ENCODE measurements at regions not wholly inside any gene's neighbourhood (a gene's known extent, or its start where the extent isn't known, plus 50 kb on each side); places are given as distances from the start of the nearest gene placed in this dataset.

DNA sequence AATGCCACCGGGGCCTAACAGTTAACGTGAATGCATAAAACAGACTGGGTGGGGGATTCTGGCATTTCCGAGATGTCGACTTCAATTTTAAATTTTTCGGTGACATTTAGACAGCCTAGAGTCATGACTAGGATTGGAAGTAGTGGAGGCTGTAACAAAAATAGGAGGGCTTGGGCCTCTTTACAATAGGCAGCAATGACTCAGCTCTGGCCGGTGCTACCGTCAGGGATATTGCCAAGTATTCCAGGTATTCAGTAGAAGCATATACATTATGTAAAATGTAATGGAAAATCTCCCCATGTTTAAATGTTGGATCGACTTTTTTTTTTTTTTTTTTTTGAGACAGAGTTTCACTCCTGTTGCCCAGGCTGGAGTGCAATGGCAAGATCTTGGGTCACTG is 136.2 kb upstream of the STMND1 start:
- no peak for TF ChIP-seq POLR2AphosphoS5 (IDR thresholded peaks at IDR 0.05)
- TF ChIP-seq, protein P1, sequence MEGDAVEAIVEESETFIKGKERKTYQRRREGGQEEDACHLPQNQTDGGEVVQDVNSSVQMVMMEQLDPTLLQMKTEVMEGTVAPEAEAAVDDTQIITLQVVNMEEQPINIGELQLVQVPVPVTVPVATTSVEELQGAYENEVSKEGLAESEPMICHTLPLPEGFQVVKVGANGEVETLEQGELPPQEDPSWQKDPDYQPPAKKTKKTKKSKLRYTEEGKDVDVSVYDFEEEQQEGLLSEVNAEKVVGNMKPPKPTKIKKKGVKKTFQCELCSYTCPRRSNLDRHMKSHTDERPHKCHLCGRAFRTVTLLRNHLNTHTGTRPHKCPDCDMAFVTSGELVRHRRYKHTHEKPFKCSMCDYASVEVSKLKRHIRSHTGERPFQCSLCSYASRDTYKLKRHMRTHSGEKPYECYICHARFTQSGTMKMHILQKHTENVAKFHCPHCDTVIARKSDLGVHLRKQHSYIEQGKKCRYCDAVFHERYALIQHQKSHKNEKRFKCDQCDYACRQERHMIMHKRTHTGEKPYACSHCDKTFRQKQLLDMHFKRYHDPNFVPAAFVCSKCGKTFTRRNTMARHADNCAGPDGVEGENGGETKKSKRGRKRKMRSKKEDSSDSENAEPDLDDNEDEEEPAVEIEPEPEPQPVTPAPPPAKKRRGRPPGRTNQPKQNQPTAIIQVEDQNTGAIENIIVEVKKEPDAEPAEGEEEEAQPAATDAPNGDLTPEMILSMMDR (IDR thresholded peaks at IDR 0.05) = no peak
- TF ChIP-seq POLR2A (IDR thresholded peaks at IDR 0.05) = no peak
- TF ChIP-seq EP300 (IDR thresholded peaks at IDR 0.05; ENCODE audit: low read depth) = no peak
